ENCODE measurements at regions not wholly inside any gene's neighbourhood (a gene's known extent, or its start where the extent isn't known, plus 50 kb on each side); places are given as distances from the start of the nearest gene placed in this dataset.

GRCh38 chr12:79532907-79533288 is 157.9 kb downstream of the PAWR start:
- no peak for TF ChIP-seq POLR2AphosphoS5 (IDR thresholded peaks at IDR 0.05; ENCODE audit: low read depth, low read length)
- no peak for TF ChIP-seq SIN3A (IDR thresholded peaks at IDR 0.05; ENCODE audit: borderline replicate concordance, insufficient read depth, low read length)
- TF ChIP-seq REST (IDR thresholded peaks at IDR 0.05; ENCODE audit: insufficient read depth in 1 of 2, low read depth in 2 of 2, low read length in 2 of 2) = 0 out of 4 replicates have a peak, but pooled peaks of 1 of the 2 experiments have one; percentile 28
